H54 (cell line): ENCODE measurements at regions not wholly inside any gene's neighbourhood (a gene's known extent, or its start where the extent isn't known, plus 50 kb on each side); places are given as distances from the start of the nearest gene placed in this dataset.

ENCODE experiments used
- DNase-seq: peaks from one replicate; pipeline ENCODE4 v3.0.0; 2011; ENCODE audit warnings: low spot score, mixed read lengths; ENCODE audit not compliant: insufficient read length
- FAIRE-seq: peaks from 3 replicates; lab custom pipeline; 2011; peaks lifted over from hg19 to GRCh38; lab: Jason Lieb, UNC
- POLR2A ChIP-seq: IDR thresholded peaks from 2 replicates; pipeline ENCODE4 v1.6.1; 2011; ENCODE audit warnings: low read depth, mild to moderate bottlenecking, low read length

GRCh38 chr2:2942225-2942624 lies 435.4 kb downstream of the EIPR1 start:
- FAIRE-seq, result no peak

DNA sequence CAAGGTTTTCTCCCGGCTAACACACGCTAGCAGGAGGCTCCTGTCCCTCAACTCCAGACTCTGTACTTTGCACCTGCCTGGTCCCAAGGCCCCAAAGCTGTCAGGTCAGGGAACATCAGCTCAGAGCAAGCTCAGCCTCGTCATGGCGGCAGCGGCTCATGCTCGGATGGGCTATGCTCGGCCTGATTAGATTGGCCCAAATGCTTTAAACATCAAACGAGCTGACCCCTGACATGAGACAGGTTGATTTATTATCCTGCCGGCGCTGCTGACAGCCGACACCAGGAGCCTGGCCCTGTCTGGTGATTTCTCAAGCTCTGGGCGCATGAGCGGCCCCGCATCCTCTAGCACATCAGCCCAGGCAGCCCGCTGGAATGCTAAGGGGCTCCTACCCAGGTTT lies 436.4 kb downstream of the EIPR1 start:
- no peak for DNase-seq
- no peak for TF ChIP-seq POLR2A
- no peak for FAIRE-seq

More at GRCh38 chr2:2942225-2942624, 435.4 kb downstream of the EIPR1 start:
- no peak for TF ChIP-seq POLR2A
- DNase-seq, result no peak

GRCh38 chr2:2940702-2941101 lies 436.9 kb downstream of the EIPR1 start:
- FAIRE-seq (no peak), DNase-seq (no peak)
- TF ChIP-seq POLR2A, result no peak

DNA sequence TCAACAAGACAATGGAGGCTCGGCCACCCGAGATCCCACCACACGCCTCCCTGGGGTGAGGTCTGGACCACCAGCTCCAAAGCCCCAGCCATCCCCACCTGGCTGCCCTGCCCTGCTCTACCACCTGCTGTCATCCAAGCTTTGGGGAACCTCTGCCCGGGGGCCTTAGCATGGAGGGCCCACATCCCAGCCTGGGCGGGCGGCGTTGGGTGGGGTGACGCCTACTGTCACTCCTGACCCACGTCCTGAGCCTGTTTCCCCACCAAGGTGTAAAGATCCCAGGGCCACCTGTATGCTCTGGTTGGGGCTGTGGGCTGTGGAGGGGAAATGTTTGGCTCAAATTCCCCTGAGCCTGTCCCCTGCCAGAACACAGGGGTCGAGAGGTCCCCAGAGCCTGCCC lies 437.6 kb downstream of the EIPR1 start:
- TF ChIP-seq POLR2A, result no peak
- FAIRE-seq, result no peak
- no peak for DNase-seq

GRCh38 chr2:2939078-2939795 lies 438.4 kb downstream of the EIPR1 start:
- TF ChIP-seq POLR2A, result no peak
- no peak for FAIRE-seq
- no peak for DNase-seq

GRCh38 chr2:2938481-2938880 lies 439.1 kb downstream of the EIPR1 start:
- no peak for TF ChIP-seq POLR2A
- FAIRE-seq (no peak), DNase-seq (no peak)

DNA sequence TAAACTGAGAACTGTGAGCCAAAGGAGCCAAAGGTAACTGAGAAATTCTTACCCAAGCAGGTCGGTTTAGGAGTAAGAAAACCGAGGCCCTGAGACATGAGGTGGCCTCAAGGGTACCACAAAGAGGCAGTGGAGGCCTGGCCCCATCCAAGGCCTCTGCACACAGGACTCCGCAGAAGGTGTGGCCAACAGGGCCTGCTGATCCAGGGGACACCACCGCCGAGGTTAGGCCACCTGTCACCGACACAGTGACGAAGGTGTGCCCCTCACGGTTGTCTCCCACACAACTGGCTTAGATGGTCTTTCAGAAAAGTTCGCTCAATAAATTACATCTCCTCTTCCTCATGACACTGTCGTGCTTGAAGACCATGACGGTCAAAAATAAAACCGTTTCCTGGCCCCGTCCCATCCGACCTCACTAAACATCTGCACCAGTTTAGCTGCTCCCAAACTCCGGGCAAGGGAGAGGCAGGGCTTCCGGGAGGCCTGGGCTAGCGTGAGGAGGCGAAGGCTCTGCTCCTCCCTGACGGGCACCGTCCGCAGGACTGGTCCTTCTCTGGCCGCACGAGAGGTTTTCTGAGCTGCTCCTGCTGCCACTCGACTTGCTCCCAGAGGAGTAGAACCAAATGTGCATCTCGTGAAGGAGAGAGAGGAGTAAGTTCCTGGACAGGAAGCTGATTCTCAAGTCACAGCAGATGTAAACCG lies 442.0 kb downstream of the EIPR1 start:
- FAIRE-seq, result no peak

GRCh38 chr2:2933426-2933825 lies 444.2 kb downstream of the EIPR1 start:
- no peak for TF ChIP-seq POLR2A
- FAIRE-seq (no peak), DNase-seq (no peak)

More for the DNA sequence above, 442.0 kb downstream of the EIPR1 start:
- TF ChIP-seq POLR2A, result no peak
- no peak for DNase-seq

DNA sequence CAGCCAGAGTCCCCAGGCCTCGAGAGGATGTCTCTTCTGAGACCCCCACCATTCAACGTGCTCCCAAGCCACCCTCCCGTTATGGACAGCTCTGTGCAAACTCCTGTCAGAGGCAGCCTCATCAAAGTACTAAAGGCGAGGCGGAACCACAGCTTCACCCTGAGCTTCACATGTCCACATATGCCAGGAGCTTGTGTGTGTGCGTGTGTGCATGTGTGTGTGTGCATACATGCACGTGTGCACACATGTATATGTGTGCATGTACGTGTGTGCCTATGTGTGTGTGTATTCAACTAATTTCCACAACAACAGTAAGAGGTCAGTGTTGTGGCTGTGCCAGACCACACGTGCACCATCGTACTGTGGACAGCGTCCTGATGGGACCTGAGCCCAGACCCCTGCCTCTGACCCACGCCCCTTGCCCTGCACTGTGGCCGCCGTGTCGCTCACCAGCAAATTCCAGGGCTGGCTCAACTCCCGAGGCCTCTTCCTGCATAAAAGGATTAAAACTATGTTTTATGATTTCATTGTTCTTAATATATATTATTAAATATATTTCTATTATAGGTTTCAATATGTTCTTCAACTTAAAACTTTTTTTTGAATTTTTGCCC lies 444.8 kb downstream of the EIPR1 start:
- no peak for FAIRE-seq
- DNase-seq, result no peak
- TF ChIP-seq POLR2A, result no peak

DNA sequence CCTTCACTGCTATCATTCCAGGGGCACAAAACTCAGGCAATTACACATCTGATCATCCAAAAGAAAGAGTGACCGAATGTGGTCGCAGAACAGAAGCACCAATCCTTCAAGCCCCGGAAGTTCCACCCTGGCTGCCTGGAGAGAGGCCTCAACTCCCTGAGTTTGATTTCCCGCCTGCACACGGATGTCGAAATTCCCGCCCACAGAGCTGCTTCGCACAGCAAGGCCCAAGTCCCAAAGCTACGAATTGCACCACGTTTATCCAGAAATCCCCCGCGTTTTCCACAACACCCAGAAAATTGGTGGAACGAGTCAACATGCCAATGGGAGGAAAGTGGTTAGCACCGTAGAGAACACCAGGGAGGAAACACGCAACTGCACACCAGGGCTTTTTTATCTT lies 445.4 kb downstream of the EIPR1 start:
- DNase-seq, result no peak
- FAIRE-seq, result no peak

GRCh38 chr2:2931318-2932075 lies 446.1 kb downstream of the EIPR1 start:
- no peak for TF ChIP-seq POLR2A
- DNase-seq (no peak), FAIRE-seq (no peak)

More for the DNA sequence above, 445.4 kb downstream of the EIPR1 start:
- TF ChIP-seq POLR2A, result no peak

DNA sequence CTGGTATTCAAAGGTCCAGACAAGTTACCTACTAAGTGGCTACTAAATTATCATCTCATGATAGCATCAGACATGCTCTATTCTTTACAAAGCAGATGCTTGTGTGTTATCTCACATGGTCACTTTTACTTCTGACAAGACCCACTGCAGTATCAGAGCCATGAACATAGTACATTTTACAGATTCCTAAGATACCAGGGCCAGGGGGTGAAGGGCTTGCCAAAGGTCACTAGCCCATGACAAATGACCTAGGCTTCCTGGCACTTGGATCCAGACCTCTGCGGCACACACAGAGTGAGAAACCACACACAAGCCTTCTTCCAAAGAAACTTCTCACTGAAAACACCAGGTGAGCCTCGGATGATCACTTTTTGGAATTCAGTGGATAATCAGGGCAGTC lies 446.8 kb downstream of the EIPR1 start:
- TF ChIP-seq POLR2A, result no peak
- no peak for FAIRE-seq
- no peak for DNase-seq

DNA sequence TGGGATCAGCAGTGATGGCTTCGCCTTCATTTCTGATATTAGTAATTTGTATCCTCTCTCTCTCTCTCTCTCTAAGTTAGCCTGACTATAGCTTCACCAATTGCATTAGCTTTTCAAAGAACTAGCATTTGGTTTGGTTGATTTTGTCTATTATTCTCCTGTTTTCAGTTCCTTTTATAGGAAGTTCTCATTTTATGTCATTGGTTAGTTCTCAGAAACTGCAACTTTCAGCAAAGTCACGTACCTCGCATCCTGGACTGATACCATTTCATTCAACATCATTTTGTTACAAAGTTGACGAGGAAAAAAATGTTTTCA lies 450.8 kb downstream of the EIPR1 start:
- DNase-seq (no peak), FAIRE-seq (no peak)
- no peak for TF ChIP-seq POLR2A
